ENCODE measurements at regions not wholly inside any gene's neighbourhood (a gene's known extent, or its start where the extent isn't known, plus 50 kb on each side); places are given as distances from the start of the nearest gene placed in this dataset.

DNA sequence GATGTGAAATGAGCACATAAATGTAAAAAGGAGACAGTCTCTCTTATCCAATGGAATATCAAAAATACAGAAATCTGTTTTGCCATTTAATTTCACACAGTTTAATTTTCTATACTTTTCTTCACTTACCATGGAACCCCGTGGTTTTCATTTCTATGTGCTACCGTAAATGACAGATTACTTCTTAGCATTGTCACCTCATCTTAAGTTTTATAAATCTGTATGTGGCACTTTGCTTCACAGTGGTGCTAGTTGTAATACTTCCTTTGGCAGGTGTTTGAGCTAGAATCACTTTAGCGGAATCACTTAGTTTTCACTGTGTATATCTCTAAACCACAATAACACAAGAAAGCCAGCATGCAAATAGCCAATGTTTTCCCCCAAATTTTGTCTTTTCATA is 781.9 kb upstream of the MGAT4C start:
- TF ChIP-seq, protein P1, sequence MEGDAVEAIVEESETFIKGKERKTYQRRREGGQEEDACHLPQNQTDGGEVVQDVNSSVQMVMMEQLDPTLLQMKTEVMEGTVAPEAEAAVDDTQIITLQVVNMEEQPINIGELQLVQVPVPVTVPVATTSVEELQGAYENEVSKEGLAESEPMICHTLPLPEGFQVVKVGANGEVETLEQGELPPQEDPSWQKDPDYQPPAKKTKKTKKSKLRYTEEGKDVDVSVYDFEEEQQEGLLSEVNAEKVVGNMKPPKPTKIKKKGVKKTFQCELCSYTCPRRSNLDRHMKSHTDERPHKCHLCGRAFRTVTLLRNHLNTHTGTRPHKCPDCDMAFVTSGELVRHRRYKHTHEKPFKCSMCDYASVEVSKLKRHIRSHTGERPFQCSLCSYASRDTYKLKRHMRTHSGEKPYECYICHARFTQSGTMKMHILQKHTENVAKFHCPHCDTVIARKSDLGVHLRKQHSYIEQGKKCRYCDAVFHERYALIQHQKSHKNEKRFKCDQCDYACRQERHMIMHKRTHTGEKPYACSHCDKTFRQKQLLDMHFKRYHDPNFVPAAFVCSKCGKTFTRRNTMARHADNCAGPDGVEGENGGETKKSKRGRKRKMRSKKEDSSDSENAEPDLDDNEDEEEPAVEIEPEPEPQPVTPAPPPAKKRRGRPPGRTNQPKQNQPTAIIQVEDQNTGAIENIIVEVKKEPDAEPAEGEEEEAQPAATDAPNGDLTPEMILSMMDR (conservative IDR thresholded peaks at IDR 0.05), result no peak
- no peak overlapping the region for H3K27ac ChIP-seq

DNA sequence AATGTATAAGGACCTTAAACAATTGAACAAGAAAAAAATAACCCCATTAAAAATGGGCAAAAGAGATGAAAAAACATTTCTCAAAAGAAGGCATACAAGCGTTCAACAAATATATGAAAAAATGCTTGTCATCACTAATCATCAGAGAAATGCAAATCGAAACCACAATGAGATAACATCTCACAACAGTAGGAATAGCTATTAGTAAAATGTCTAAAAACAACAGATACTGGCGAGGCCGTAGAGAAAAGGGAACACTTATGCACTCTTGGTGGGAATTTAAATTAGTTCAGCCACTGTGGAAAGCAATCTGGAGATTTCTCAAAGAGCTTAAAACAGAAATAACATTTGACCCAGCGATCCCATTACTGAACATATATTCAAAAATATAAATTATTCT is 769.8 kb upstream of the MGAT4C start:
- TF ChIP-seq, protein P1 (conservative IDR thresholded peaks at IDR 0.05), result no peak
- H3K27ac ChIP-seq, result no peak overlapping the region

- no peak overlapping the region for H3K27ac ChIP-seq
- TF ChIP-seq, protein P1 (conservative IDR thresholded peaks at IDR 0.05), result no peak
These were observed 765.2 kb upstream of the MGAT4C start for GRCh38 chr12:87021400-87021799.

DNA sequence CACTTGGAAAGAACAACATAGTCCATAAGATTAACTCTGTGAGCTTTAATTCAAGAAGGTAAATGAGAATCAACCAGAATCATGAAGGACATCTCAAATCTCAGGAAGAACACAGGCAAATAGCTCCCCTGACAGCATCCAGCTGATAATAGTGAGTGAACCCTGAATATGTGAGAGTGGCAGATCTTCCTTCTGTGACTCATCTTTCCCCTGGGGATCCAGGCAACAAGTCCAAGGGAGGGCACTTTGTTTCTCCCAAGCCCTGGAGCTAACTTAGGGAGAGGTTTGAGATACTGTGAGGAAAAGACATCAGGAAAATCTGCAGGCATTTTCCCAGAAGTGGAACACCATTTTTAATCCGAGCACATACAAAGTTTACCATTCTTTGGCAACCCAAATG is 763.9 kb upstream of the MGAT4C start:
- TF ChIP-seq, protein P1 (conservative IDR thresholded peaks at IDR 0.05), result no peak
- H3K27ac ChIP-seq, result no peak overlapping the region

DNA sequence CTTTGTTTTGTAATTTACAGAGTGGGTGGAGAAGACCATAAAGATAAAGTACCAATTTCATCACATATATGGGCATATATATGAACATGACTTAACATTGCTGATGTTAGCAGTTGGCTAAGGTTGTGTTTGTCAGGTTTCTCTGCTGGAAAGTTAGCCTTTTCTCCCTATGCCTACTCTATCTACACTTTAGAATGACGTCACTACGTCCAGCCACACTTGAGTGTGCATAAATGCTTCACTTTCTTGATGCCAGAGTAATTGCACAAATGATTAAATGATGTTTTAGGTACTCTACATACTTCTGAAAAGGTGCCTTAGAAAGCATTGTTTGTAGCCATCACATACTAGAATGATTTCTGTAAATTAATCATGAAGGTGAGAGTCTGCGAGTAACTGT is 759.2 kb upstream of the MGAT4C start:
- TF ChIP-seq, protein P1 (conservative IDR thresholded peaks at IDR 0.05), result no peak
- H3K27ac ChIP-seq, result no peak overlapping the region

DNA sequence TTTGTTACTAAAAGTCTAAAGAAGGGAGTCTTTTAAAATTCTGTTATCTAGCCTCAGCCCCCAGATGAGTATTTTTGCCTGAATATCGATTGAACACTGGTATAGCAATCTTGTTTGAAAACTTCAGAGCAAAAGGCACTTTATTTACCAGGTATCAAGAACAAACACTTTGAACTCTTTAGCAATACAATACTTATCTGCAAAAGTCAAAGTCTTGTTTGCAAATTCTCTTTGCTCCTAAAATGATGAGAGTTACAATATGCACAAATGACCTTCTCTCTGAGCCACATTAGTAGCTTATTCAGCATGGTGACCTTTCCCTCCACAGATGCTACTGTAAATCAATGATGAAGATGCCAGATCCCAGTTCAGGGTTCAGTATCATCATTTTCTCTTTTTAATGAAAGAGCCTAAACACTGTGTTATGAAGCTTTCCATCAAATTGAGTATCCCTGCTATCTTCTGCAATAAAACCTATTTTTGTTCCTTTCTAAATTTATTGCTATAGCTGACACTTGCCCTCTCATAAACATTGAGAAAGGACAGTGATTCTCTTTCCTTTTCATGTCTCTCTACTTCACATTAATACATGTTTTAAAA is 752.7 kb upstream of the MGAT4C start:
- no peak overlapping the region for H3K27ac ChIP-seq
- TF ChIP-seq, protein P1 (conservative IDR thresholded peaks at IDR 0.05), result no peak

DNA sequence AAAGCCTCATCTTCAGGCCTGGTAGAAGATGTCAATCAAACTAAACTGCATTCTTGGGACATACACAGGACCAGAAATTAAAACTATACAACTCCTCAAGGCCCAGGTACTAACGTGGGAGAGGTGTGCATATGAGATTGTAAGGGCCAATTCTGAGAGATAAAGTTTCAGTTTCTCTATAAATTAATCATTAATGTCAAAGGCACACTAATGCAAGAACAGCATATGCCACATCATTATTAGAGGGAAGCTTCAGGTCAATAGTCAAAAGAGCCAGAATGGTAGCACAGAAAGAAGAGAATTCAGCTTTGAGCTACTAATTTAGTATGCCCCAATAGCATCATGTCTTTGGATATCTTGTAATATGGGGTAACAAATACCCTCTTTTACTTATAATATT is 744.9 kb upstream of the MGAT4C start:
- no peak overlapping the region for H3K27ac ChIP-seq
- TF ChIP-seq, protein P1 (conservative IDR thresholded peaks at IDR 0.05), result no peak
